NOMO-1 treated with dmso at 0.1 percent for 144 hours (cell line): ENCODE measurements at regions not wholly inside any gene's neighbourhood (a gene's known extent, or its start where the extent isn't known, plus 50 kb on each side); places are given as distances from the start of the nearest gene placed in this dataset.

Experiments
- DNase-seq: peaks from one replicate; lab custom pipeline; 2025; ENCODE audit not compliant: unreplicated experiment; lab: John Stamatoyannopoulos, UW

- no peak for DNase-seq
Observed at GRCh38 chr19:28401739-28402424, 811.1 kb downstream of the UQCRFS1 start.

GRCh38 chr19:28400953-28401671, 811.8 kb downstream of the UQCRFS1 start:
- DNase-seq, result no peak

- DNase-seq, result no peak
Observed at GRCh38 chr19:28399187-28399586, 813.8 kb downstream of the UQCRFS1 start.

- no peak for DNase-seq
Observed at GRCh38 chr19:28397800-28398199, 815.2 kb downstream of the UQCRFS1 start.

- DNase-seq, result no peak
Observed at GRCh38 chr19:28397306-28397705, 815.6 kb downstream of the UQCRFS1 start.

- DNase-seq, result no peak
Observed at GRCh38 chr19:28396287-28396831, 816.6 kb downstream of the UQCRFS1 start.

- no peak for DNase-seq
Observed at GRCh38 chr19:28394725-28395124, 818.2 kb downstream of the UQCRFS1 start.

GRCh38 chr19:28393574-28394336, 819.2 kb downstream of the UQCRFS1 start:
- no peak for DNase-seq

GRCh38 chr19:28388988-28389387, 824.0 kb downstream of the UQCRFS1 start:
- DNase-seq, result no peak

GRCh38 chr19:28387507-28387906, 825.4 kb downstream of the UQCRFS1 start:
- DNase-seq, result no peak

- no peak for DNase-seq
Observed at GRCh38 chr19:28386470-28386869, 826.5 kb downstream of the UQCRFS1 start.

- no peak for DNase-seq
Observed at GRCh38 chr19:28386066-28386465, 826.9 kb downstream of the UQCRFS1 start.

- DNase-seq, result no peak
Observed at GRCh38 chr19:28377077-28377476, 835.9 kb downstream of the UQCRFS1 start.

GRCh38 chr19:28374971-28375370, 838.0 kb downstream of the UQCRFS1 start:
- DNase-seq, result no peak

- DNase-seq, result no peak
Observed at GRCh38 chr19:28372576-28373247, 840.2 kb downstream of the UQCRFS1 start.

GRCh38 chr19:28367146-28367545, 845.8 kb downstream of the UQCRFS1 start:
- DNase-seq, result no peak

GRCh38 chr19:28363254-28363653, 849.7 kb downstream of the UQCRFS1 start:
- no peak for DNase-seq

- no peak for DNase-seq
Observed at GRCh38 chr19:28359431-28360414, 853.2 kb downstream of the UQCRFS1 start.

GRCh38 chr19:28358633-28359032, 854.3 kb downstream of the UQCRFS1 start:
- no peak for DNase-seq

GRCh38 chr19:28351761-28352160, 861.2 kb downstream of the UQCRFS1 start:
- DNase-seq, result no peak
